Karpas-422 (cell line): ENCODE measurements at regions not wholly inside any gene's neighbourhood (a gene's known extent, or its start where the extent isn't known, plus 50 kb on each side); places are given as distances from the start of the nearest gene placed in this dataset.
"Not testable (repeated sequence)": the region's sequence is repeated elsewhere in the genome, so short reads cannot be mapped to it uniquely, and the experiment has no call there.

Experiments
- DNase-seq: peaks from one replicate; pipeline ENCODE4 v3.0.0-alpha.2; 2015
- H2AFZ ChIP-seq: fragments of 200-600 bp; sonication (generic); 2 replicates; pipeline ENCODE4 v1.6.1; 2014; ENCODE audit warnings: antibody characterized with exemption, low read length, mixed read lengths
- H3K27ac ChIP-seq: fragments of 200-600 bp; sonication (generic); 2 replicates; pipeline ENCODE4 v1.5.1; 2014; ENCODE audit warnings: mild to moderate bottlenecking, low read length, moderate library complexity
- H3K27me3 ChIP-seq: fragments of 200-600 bp; sonication (generic); 2 replicates; pipeline ENCODE4 v1.6.1; 2014; ENCODE audit warnings: low read length, mixed read lengths
- H3K36me3 ChIP-seq: fragments of 200-600 bp; sonication (generic); 2 replicates; pipeline ENCODE4 v1.6.1; 2014; ENCODE audit warnings: low read length, mixed read lengths; ENCODE audit not compliant: insufficient read depth
- H3K4me1 ChIP-seq: fragments of 200-600 bp; sonication (generic); 2 replicates; pipeline ENCODE4 v1.6.1; 2014; ENCODE audit warnings: mild to moderate bottlenecking, low read length, mixed read lengths
- H3K4me2 ChIP-seq: fragments of 200-600 bp; sonication (generic); 2 replicates; pipeline ENCODE4 v1.6.1; 2014; ENCODE audit warnings: low read length, low read depth, mild to moderate bottlenecking; ENCODE audit not compliant: poor library complexity, severe bottlenecking
- H3K4me3 ChIP-seq: fragments of 200-600 bp; sonication (generic); 2 replicates; pipeline ENCODE4 v1.5.1; 2014; ENCODE audit warnings: mild to moderate bottlenecking, antibody characterized with exemption, low read length, mixed read lengths
- H3K79me2 ChIP-seq: fragments of 200-600 bp; sonication (generic); 2 replicates; pipeline ENCODE4 v1.6.1; 2014; ENCODE audit warnings: mild to moderate bottlenecking, low read length, mixed read lengths
- H3K9ac ChIP-seq: fragments of 200-600 bp; sonication (generic); 2 replicates; pipeline ENCODE4 v1.6.0; 2014; ENCODE audit warnings: low read length
- H3K9me2 ChIP-seq: fragments of 200-600 bp; sonication (generic), shearing (Covaris generic); replicated peaks from 2 replicates; pipeline ENCODE4 v1.6.0; 2014; ENCODE audit warnings: mild to moderate bottlenecking, low read length, moderate library complexity; ENCODE audit not compliant: insufficient read depth
- H3K9me3 ChIP-seq: fragments of 300-700, 200-600 bp; sonication (generic); 2 replicates; pipeline ENCODE4 v1.6.1; 2014; ENCODE audit warnings: low read length, mixed read lengths
- H4K20me1 ChIP-seq: fragments of 200-600 bp; sonication (generic); 2 replicates; pipeline ENCODE4 v1.6.1; 2014; ENCODE audit warnings: mild to moderate bottlenecking, antibody characterized with exemption, low read length, low read depth; ENCODE audit not compliant: insufficient read depth

DNA sequence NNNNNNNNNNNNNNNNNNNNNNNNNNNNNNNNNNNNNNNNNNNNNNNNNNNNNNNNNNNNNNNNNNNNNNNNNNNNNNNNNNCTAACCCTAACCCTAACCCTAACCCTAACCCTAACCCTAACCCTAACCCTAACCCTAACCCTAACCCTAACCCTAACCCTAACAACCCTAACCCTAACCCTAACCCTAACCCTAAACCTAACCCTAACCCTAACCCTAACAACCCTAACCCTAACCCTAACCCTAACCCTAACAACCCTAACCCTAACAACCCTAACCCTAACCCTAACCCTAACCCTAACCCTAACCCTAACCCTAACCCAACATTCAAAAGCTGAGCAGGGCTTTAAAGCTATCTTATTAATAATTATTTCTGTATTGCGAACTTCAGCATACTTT lies 182.5 kb upstream of the FAM20C start:
- H3K4me3 ChIP-seq, H3K9me3 ChIP-seq, H3K79me2 ChIP-seq, H4K20me1 ChIP-seq, H3K27me3 ChIP-seq, H3K27ac ChIP-seq, H3K4me2 ChIP-seq, H3K4me1 ChIP-seq, H3K36me3 ChIP-seq, H3K9ac ChIP-seq, H2AFZ ChIP-seq, H3K9me2 ChIP-seq: not testable (repeated sequence)
- peak; percentile 33 for DNase-seq

- not testable (repeated sequence) for H3K27ac ChIP-seq, H3K9ac ChIP-seq, H3K4me2 ChIP-seq, H3K36me3 ChIP-seq, H4K20me1 ChIP-seq, H3K79me2 ChIP-seq, H2AFZ ChIP-seq, H3K9me2 ChIP-seq, H3K4me3 ChIP-seq, H3K4me1 ChIP-seq, H3K9me3 ChIP-seq, H3K27me3 ChIP-seq, DNase-seq
Measured at GRCh38 chr7:32565-33280, 159.6 kb upstream of the FAM20C start.

DNA sequence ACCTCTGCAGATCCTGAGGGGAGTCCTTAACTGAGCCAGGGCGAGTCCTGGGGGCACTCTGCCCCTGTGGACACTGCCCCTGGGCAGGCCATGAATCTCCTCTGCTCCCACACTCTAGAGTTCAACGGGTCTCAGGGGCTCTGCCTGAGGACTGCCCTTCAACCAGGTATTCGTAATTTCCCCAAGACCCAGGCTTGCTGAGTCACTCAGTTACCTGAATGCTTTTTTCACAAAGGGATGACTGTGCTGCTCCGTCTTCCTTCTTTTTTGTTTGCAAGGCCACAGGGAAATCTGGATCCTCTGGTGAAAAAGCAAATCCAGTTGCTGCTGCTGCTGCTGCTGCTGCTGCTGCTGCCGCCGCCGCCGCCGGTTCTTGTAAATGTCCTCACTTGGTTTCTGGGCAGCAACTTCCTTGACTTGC lies 157.2 kb upstream of the FAM20C start:
- H3K9ac ChIP-seq, result not testable (repeated sequence)

GRCh38 chr7:36539-36938 lies 155.8 kb upstream of the FAM20C start:
- H3K9ac ChIP-seq, H3K9me2 ChIP-seq, H3K9me3 ChIP-seq, H3K36me3 ChIP-seq, DNase-seq, H2AFZ ChIP-seq, H3K4me1 ChIP-seq, H3K79me2 ChIP-seq, H3K4me3 ChIP-seq, H3K27ac ChIP-seq, H3K4me2 ChIP-seq, H4K20me1 ChIP-seq, H3K27me3 ChIP-seq: not testable (repeated sequence)

More for the DNA sequence above, 157.2 kb upstream of the FAM20C start:
- not testable (repeated sequence) for H3K4me1 ChIP-seq, H3K36me3 ChIP-seq, H2AFZ ChIP-seq, H3K4me3 ChIP-seq, DNase-seq, H3K79me2 ChIP-seq, H3K9me2 ChIP-seq, H3K4me2 ChIP-seq, H3K27ac ChIP-seq, H3K9me3 ChIP-seq, H3K27me3 ChIP-seq, H4K20me1 ChIP-seq

DNA sequence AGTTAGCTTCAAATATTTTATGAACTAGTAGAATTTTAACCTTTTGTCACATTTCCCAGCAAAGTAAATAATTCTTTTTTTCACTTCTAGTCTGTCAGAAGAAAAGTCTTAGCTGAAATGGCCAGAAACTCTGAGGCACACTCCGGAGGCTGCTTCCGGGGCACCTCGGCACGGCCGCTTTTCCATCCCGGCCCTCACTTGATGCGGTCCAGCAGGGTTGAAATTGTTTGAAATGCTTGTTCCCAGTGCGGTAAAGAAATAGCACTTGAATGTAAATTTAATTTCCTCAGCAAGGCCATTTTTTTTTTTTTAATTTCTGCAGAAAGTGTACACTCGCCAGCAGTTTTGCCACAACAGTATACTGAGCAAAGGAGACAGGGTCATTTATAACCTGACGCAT lies 154.7 kb upstream of the FAM20C start:
- not testable (repeated sequence) for H3K9me2 ChIP-seq, H3K4me1 ChIP-seq, H3K4me2 ChIP-seq, H4K20me1 ChIP-seq, H2AFZ ChIP-seq, DNase-seq, H3K27me3 ChIP-seq, H3K27ac ChIP-seq, H3K9me3 ChIP-seq, H3K9ac ChIP-seq, H3K4me3 ChIP-seq, H3K36me3 ChIP-seq, H3K79me2 ChIP-seq

DNA sequence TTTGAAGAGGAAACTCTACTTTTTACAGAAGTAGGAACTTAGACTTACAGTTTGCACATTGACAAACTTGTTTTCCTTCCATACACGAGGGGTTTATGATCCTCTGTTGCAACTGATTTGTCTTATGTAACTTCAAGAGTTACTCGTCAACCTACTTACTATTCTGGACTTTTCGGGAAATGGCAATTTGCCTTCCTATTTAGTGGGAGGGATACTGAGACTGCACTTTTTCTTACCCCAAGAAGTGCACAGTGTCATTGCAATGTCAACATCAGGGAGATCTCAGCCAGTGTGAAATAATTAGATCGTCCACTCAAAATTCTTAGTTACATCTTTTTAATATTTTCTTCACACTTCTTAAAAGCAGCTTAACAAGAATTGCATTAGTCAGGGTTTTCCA lies 153.9 kb upstream of the FAM20C start:
- not testable (repeated sequence) for H3K9ac ChIP-seq, H3K9me2 ChIP-seq, H3K79me2 ChIP-seq, H2AFZ ChIP-seq, H3K36me3 ChIP-seq, H3K27ac ChIP-seq, H3K4me1 ChIP-seq, H3K4me3 ChIP-seq, H3K27me3 ChIP-seq, H3K9me3 ChIP-seq, H3K4me2 ChIP-seq, DNase-seq, H4K20me1 ChIP-seq

DNA sequence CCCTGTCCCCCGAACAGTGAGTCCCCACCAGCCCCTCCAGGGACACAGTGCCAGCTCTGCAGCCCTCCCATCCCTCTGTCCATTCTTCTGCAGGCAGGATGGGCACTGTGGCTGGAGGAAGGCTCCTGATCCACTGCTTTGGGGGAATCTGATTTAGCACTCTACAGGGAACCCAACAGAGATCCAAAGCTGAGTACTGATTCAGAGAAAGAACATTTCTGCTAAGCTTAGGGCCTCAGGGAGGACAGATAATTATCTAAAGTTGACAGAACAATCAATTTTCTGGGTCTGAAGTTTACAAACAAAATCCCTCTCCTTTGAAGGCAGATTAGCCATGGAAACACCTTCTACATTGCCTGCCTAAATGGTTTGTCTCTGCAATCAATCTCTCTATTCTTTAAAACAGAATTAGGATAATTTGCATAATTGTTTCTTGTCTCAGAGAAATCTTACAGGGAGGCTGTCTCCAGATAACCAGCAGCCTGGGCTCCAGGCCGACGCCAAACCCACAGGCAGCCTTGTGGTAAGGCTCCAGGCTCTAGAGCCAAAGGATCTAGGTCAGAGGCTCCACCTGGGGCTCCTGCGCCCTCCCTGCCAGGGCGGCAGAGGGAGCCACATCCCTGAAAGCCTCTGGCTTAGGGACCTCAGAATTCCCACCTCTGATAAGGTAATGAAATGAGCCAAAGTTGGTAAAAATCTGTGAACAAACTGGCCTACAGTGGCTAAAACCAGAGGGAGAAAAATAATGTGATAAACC lies 152.2 kb upstream of the FAM20C start:
- DNase-seq, H2AFZ ChIP-seq: not testable (repeated sequence)

DNA sequence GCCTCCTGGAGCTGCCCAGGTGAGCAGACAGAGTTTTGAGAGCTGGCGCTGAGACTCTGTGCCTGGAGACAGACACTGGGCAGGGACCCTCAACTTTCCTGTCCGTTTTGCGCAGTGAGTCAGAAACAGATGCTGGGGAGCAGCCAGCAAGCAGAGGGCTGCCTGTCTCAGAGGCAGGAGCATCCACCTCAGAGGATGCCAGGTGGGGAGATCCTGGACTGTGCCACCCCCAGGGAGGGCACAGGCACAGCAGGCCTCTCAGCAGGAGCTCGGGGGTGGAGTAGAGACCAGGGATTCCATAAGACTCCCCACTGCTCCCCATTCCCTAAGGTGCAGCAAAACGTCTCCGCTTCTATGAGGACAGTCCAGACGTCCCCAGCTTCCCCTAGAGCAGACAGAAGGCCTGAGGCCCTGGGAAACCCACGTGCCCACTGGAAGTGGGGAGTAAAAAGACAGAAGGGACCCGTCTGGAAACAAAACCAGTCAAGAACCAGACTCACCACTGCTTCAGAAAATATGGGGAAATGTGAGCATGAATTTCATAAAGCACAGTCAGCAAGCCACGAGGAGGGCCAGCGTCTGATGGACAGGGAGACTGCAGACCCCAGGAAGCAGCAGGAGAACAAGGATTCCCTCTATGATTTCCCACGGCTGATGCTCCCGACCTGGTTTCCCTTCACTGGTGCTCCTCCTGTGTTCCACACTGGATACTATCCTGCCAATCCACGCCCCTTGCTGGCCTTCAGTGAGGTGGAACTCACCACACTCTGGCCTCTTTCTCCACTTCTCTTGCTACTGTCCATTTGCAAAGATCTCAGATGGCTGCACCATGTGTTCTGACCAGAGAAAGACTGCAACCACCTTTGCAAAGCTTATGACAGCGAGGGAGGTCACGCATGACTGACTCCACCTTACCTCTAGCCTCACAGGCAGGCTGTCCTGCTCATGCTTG lies 151.3 kb upstream of the FAM20C start:
- no peaks in the 10 kb centered on the region for H3K36me3 ChIP-seq
- H3K9ac ChIP-seq, result no peak overlapping the region
- H2AFZ ChIP-seq, result no peak overlapping the region
- DNase-seq, result peak; percentile 36
- H4K20me1 ChIP-seq, result no peaks in the 10 kb centered on the region
- H3K27me3 ChIP-seq, result no peaks in the 10 kb centered on the region
- H3K4me2 ChIP-seq, result no peak overlapping the region
- no peaks in the 10 kb centered on the region for H3K9me3 ChIP-seq
- no peaks in the 10 kb centered on the region for H3K79me2 ChIP-seq
- H3K4me3 ChIP-seq, result no peak overlapping the region
- no peak overlapping the region for H3K27ac ChIP-seq
- no peaks in the 10 kb centered on the region for H3K4me1 ChIP-seq
- no peaks in the 10 kb centered on the region for H3K9me2 ChIP-seq

More for the DNA sequence above, 152.2 kb upstream of the FAM20C start:
- H3K4me2 ChIP-seq, H3K4me1 ChIP-seq, H3K36me3 ChIP-seq, H3K79me2 ChIP-seq, H3K27me3 ChIP-seq, H3K4me3 ChIP-seq, H3K9me2 ChIP-seq, H3K9me3 ChIP-seq, H4K20me1 ChIP-seq, H3K27ac ChIP-seq, H3K9ac ChIP-seq: not testable (repeated sequence)
